H1 (cell line): ENCODE measurements at regions not wholly inside any gene's neighbourhood (a gene's known extent, or its start where the extent isn't known, plus 50 kb on each side); places are given as distances from the start of the nearest gene placed in this dataset.

Source experiments
- POU5F1 ChIP-seq: IDR thresholded peaks from 2 replicates; pipeline ENCODE4 v1.6.1; 2011; ENCODE audit warnings: low read depth, mild to moderate bottlenecking, low read length, moderate library complexity
- SP4 ChIP-seq: IDR thresholded peaks from 2 replicates; pipeline ENCODE4 v1.6.1; 2012; ENCODE audit warnings: low read length, inconsistent platforms
- SRF ChIP-seq: IDR thresholded peaks from 2 replicates; pipeline ENCODE4 v1.6.1; 2011; ENCODE audit warnings: mild to moderate bottlenecking, low read depth, low read length, moderate library complexity
- TF ChIP-seq, protein P1 (sequence below): IDR thresholded peaks from 2 replicates; pipeline ENCODE4 v1.6.1; 2012; ENCODE audit warnings: inconsistent platforms

DNA sequence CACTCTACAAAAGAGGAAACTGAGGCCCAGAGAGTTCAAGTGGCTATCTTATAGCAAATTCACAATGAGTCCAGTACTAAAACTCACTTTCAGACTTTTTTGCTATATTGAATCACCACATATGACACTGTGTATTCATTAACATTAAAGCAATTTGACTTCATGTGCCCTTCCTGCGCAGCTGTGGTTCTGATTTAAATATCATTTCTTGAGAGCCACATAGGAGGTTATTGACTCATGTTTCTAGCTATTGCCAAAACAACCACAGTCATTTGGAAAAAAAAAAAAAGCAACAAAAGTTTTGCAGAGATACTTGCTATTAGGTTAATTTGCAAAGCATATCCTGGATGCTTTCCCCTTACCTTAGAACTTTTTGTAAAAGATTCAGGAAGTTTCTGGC lies 341.2 kb downstream of the PIK3C3 start (continued):
- no peak for TF ChIP-seq SRF
- no peak for TF ChIP-seq POU5F1
- TF ChIP-seq, protein P1, sequence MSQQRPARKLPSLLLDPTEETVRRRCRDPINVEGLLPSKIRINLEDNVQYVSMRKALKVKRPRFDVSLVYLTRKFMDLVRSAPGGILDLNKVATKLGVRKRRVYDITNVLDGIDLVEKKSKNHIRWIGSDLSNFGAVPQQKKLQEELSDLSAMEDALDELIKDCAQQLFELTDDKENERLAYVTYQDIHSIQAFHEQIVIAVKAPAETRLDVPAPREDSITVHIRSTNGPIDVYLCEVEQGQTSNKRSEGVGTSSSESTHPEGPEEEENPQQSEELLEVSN, result no peak
- no peak for TF ChIP-seq SP4
